Ishikawa (cell line): ENCODE measurements at regions not wholly inside any gene's neighbourhood (a gene's known extent, or its start where the extent isn't known, plus 50 kb on each side); places are given as distances from the start of the nearest gene placed in this dataset.

ENCODE experiments used
- CEBPB ChIP-seq: IDR thresholded peaks from 2 replicates; pipeline ENCODE4 v1.6.1; 2012
- CREB1 ChIP-seq: IDR thresholded peaks from 2 replicates; pipeline ENCODE4 v1.6.1; 2012; ENCODE audit warnings: low read depth
- EGR1 ChIP-seq: IDR thresholded peaks from 2 replicates; pipeline ENCODE4 v1.6.1; 2012
- EP300 ChIP-seq: IDR thresholded peaks from 2 replicates; pipeline ENCODE4 v1.6.1; 2012; ENCODE audit warnings: borderline replicate concordance
- FOXM1 ChIP-seq: IDR thresholded peaks from 2 replicates; pipeline ENCODE4 v1.6.1; 2012; ENCODE audit warnings: low read depth, borderline replicate concordance
- NFIC ChIP-seq: IDR thresholded peaks from 2 replicates; pipeline ENCODE4 v1.6.1; 2012
- RAD21 ChIP-seq: IDR thresholded peaks from 2 replicates; pipeline ENCODE4 v1.6.1; 2012; ENCODE audit warnings: low read depth
- TAF1 ChIP-seq: IDR thresholded peaks from 2 replicates; pipeline ENCODE4 v1.6.1; 2012; ENCODE audit warnings: low read depth, mild to moderate bottlenecking
- TCF12 ChIP-seq: IDR thresholded peaks from 2 replicates; pipeline ENCODE4 v1.6.1; 2012; ENCODE audit warnings: low read depth
- TEAD4 ChIP-seq: IDR thresholded peaks from 2 replicates; pipeline ENCODE4 v1.6.1; 2012
- YY1 ChIP-seq: IDR thresholded peaks from 2 replicates; pipeline ENCODE4 v1.6.1; 2012; ENCODE audit warnings: low read depth
- ZBTB7A ChIP-seq: IDR thresholded peaks from 2 replicates; pipeline ENCODE4 v1.6.1; 2012; ENCODE audit warnings: low read depth
- TF ChIP-seq, protein P1 (sequence below): IDR thresholded peaks from 2 replicates; pipeline ENCODE4 v1.6.1; 2012
- TF ChIP-seq, protein P2 (sequence below): IDR thresholded peaks from 2 replicates; pipeline ENCODE4 v1.6.1; 2012; ENCODE audit warnings: low read depth, mild to moderate bottlenecking
- TF ChIP-seq, protein P3 (sequence below): IDR thresholded peaks from 2 replicates; pipeline ENCODE4 v1.6.1; 2012

DNA sequence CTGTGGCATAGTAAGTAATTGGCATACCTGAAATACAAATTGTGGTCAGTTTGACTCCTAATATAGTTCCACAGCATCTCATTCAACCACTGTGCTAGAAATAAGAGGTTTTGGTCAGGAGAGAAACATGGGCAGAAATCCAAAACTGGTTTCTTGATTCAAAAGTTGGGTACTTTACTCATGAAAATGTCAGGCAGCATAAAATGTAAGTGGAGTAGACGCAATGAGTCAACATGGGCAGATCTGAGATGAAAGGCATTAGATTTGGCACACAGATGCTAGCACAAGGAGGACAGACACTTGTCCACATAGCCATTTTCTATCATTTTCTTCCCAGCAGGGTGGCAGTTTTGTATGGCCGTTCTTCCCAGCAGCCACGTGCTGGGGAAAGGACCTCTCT is 255.8 kb upstream of the CDIN1 start:
- TF ChIP-seq FOXM1 (no peak), EGR1 (no peak), YY1 (no peak), TAF1 (no peak), CREB1 (no peak), RAD21 (no peak), ZBTB7A (no peak), EP300 (no peak), TEAD4 (no peak), TCF12 (no peak), CEBPB (no peak), NFIC (no peak)
- TF ChIP-seq, protein P1, sequence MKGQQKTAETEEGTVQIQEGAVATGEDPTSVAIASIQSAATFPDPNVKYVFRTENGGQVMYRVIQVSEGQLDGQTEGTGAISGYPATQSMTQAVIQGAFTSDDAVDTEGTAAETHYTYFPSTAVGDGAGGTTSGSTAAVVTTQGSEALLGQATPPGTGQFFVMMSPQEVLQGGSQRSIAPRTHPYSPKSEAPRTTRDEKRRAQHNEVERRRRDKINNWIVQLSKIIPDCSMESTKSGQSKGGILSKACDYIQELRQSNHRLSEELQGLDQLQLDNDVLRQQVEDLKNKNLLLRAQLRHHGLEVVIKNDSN = no peak
- TF ChIP-seq, protein P2, sequence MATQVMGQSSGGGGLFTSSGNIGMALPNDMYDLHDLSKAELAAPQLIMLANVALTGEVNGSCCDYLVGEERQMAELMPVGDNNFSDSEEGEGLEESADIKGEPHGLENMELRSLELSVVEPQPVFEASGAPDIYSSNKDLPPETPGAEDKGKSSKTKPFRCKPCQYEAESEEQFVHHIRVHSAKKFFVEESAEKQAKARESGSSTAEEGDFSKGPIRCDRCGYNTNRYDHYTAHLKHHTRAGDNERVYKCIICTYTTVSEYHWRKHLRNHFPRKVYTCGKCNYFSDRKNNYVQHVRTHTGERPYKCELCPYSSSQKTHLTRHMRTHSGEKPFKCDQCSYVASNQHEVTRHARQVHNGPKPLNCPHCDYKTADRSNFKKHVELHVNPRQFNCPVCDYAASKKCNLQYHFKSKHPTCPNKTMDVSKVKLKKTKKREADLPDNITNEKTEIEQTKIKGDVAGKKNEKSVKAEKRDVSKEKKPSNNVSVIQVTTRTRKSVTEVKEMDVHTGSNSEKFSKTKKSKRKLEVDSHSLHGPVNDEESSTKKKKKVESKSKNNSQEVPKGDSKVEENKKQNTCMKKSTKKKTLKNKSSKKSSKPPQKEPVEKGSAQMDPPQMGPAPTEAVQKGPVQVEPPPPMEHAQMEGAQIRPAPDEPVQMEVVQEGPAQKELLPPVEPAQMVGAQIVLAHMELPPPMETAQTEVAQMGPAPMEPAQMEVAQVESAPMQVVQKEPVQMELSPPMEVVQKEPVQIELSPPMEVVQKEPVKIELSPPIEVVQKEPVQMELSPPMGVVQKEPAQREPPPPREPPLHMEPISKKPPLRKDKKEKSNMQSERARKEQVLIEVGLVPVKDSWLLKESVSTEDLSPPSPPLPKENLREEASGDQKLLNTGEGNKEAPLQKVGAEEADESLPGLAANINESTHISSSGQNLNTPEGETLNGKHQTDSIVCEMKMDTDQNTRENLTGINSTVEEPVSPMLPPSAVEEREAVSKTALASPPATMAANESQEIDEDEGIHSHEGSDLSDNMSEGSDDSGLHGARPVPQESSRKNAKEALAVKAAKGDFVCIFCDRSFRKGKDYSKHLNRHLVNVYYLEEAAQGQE = no peak
- TF ChIP-seq, protein P3, sequence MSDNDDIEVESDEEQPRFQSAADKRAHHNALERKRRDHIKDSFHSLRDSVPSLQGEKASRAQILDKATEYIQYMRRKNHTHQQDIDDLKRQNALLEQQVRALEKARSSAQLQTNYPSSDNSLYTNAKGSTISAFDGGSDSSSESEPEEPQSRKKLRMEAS = no peak

DNA sequence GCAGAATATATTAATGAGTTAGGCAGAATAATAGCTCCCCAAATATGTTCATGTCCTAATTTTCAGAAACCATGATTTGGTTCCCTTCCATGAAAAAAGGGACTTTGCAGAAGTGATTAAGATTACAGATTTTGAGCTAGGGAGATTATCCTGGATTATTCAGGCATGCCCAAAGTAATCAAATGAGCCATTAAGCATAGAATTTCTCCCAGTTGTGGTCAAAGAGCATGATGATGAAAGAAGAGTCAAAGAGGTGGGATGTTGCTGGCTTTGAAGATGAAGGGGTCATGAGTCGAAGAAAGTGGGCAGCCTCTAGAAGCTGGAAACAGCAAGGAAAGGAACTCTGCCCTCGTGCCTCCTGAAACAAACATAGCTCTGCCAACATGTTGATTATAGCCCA is 254.2 kb upstream of the CDIN1 start:
- TF ChIP-seq, protein P3 = no peak
- TF ChIP-seq TEAD4 (no peak), YY1 (no peak), EGR1 (no peak), CEBPB (no peak), ZBTB7A (no peak), TAF1 (no peak), FOXM1 (no peak), RAD21 (no peak), EP300 (no peak), CREB1 (no peak), TCF12 (no peak), NFIC (no peak)
- TF ChIP-seq, protein P1 = no peak
- TF ChIP-seq, protein P2 = no peak

DNA sequence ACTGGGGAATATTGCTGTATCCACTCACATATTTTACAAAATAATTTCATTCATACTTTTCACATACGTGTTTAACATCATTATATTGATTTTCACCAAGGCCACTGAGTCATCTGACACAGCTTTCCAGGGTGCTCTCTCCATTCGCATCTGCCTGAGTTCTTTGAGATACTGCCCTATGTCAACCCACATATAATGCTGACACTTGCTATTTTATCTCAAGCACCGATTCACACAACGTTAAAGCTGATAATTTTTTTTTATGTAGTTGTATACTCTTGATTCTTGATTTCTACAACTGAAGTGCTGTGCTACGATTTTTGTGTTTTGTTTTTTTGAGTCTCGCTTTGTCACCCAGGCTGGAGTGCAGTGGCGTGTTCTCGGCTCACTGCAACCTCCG is 249.8 kb upstream of the CDIN1 start:
- no peak for TF ChIP-seq CREB1
- TF ChIP-seq, protein P2 = no peak
- no peak for TF ChIP-seq CEBPB
- no peak for TF ChIP-seq NFIC
- TF ChIP-seq FOXM1 = no peak
- TF ChIP-seq YY1 = no peak

DNA sequence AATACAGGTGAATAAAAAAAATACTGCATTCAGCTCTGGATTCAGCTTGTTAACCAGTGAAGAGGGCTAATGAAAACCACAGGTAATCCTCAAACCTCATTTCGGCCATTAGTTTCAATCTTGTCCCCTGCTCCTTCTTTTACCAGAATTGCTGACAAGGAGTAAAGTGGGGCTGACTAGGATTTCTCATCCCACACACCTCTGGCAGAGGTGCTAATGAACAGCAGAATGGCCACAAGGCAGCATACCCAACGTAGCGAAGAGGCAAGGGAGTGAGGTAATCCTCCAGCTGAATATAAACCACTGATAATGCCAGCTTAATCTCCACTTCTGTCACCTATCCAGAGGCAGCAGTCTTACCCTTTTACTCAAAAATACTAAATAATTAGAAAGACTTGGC is 248.8 kb upstream of the CDIN1 start:
- TF ChIP-seq ZBTB7A = no peak
- TF ChIP-seq, protein P1 = no peak
- TF ChIP-seq, protein P2 = no peak
- TF ChIP-seq CEBPB = no peak
- no peak for TF ChIP-seq TEAD4
- no peak for TF ChIP-seq YY1
- no peak for TF ChIP-seq TAF1
- TF ChIP-seq EP300 = no peak
- TF ChIP-seq EGR1 = no peak
- TF ChIP-seq NFIC = no peak
